ENCODE measurements at regions not wholly inside any gene's neighbourhood (a gene's known extent, or its start where the extent isn't known, plus 50 kb on each side); places are given as distances from the start of the nearest gene placed in this dataset.
"Not testable (repeated sequence)": the region's sequence is repeated elsewhere in the genome, so short reads cannot be mapped to it uniquely, and the experiment has no call there.

GRCh38 chr2:101613056-101613704 lies 84.3 kb upstream of the MAP4K4 start:
- intact Hi-C loops (cut with micrococcal nuclease) = no loop called here
- no peak for DNase-seq
- no peak for ATAC-seq

- ATAC-seq (no peak), DNase-seq (no peak)
- intact Hi-C loops (cut with micrococcal nuclease) = no loop called here
These were observed 85.5 kb upstream of the MAP4K4 start for GRCh38 chr2:101612019-101612418.

- intact Hi-C loops (cut with micrococcal nuclease) = no loop called here
- ATAC-seq = no peak
These were observed 86.7 kb upstream of the MAP4K4 start for GRCh38 chr2:101610750-101611315.

GRCh38 chr2:101609433-101609832 lies 88.1 kb upstream of the MAP4K4 start:
- ATAC-seq (no peak), DNase-seq (no peak)
- intact Hi-C loops (cut with micrococcal nuclease) = no loop called here

More at GRCh38 chr2:101610750-101611315, 86.7 kb upstream of the MAP4K4 start:
- DNase-seq = no peak

GRCh38 chr2:101608408-101609310 lies 88.8 kb upstream of the MAP4K4 start:
- no peak for DNase-seq
- intact Hi-C loops (cut with micrococcal nuclease) = no loop called here
- no peak for ATAC-seq

- ATAC-seq (peak; percentile 97), DNase-seq (peak; percentile 47)
- intact Hi-C loops (cut with micrococcal nuclease) = no loop called here
These were observed 100.1 kb upstream of the MAP4K4 start for GRCh38 chr2:101597347-101597944.

GRCh38 chr2:101596333-101596732 lies 101.2 kb upstream of the MAP4K4 start:
- no peak for ATAC-seq
- intact Hi-C loops (cut with micrococcal nuclease) = no loop called here
- DNase-seq = no peak

GRCh38 chr2:101587251-101587650 lies 110.3 kb upstream of the MAP4K4 start:
- no peak for DNase-seq
- intact Hi-C loops (cut with micrococcal nuclease) = no loop called here
- ATAC-seq = no peak

GRCh38 chr2:101583861-101584260 lies 108.9 kb upstream of the RFX8 start:
- DNase-seq (no peak), ATAC-seq (no peak)
- intact Hi-C loops (cut with micrococcal nuclease) = no loop called here

GRCh38 chr2:101581675-101582299 lies 106.9 kb upstream of the RFX8 start:
- DNase-seq (no peak), ATAC-seq (no peak)
- intact Hi-C loops (cut with micrococcal nuclease) = no loop called here

- no peak for ATAC-seq
- intact Hi-C loops (cut with micrococcal nuclease) = no loop called here
- DNase-seq = no peak
These were observed 105.6 kb upstream of the RFX8 start for GRCh38 chr2:101580528-101580927.

- DNase-seq (no peak), ATAC-seq (no peak)
- intact Hi-C loops (cut with micrococcal nuclease) = no loop called here
These were observed 103.8 kb upstream of the RFX8 start for GRCh38 chr2:101578671-101579070.

- intact Hi-C loops (cut with micrococcal nuclease); DNase-seq; ATAC-seq: not testable (repeated sequence)
These were observed 103.2 kb upstream of the RFX8 start for GRCh38 chr2:101578135-101578534.

GRCh38 chr2:101577173-101577572 lies 102.3 kb upstream of the RFX8 start:
- no peak for ATAC-seq
- DNase-seq = no peak
- intact Hi-C loops (cut with micrococcal nuclease) = no loop called here

- intact Hi-C loops (cut with micrococcal nuclease) = no loop called here
- DNase-seq (no peak), ATAC-seq (no peak)
These were observed 99.7 kb upstream of the RFX8 start for GRCh38 chr2:101574622-101575021.

- DNase-seq (no peak), ATAC-seq (no peak)
- intact Hi-C loops (cut with micrococcal nuclease) = no loop called here
These were observed 97.0 kb upstream of the RFX8 start for GRCh38 chr2:101571951-101572350.

- ATAC-seq (no peak), DNase-seq (no peak)
- intact Hi-C loops (cut with micrococcal nuclease) = no loop called here
These were observed 95.1 kb upstream of the RFX8 start for GRCh38 chr2:101569886-101570520.

GRCh38 chr2:101568969-101569368 lies 94.1 kb upstream of the RFX8 start:
- DNase-seq = no peak
- no peak for ATAC-seq
- intact Hi-C loops (cut with micrococcal nuclease) = no loop called here

GRCh38 chr2:101566632-101567228 lies 91.8 kb upstream of the RFX8 start:
- intact Hi-C loops (cut with micrococcal nuclease) = no loop called here
- DNase-seq = no peak
- ATAC-seq = no peak
